Nephron progenitor cell (in vitro differentiated cells): ENCODE measurements at regions not wholly inside any gene's neighbourhood (a gene's known extent, or its start where the extent isn't known, plus 50 kb on each side); places are given as distances from the start of the nearest gene placed in this dataset.

Experiments
- DNase-seq: peaks from one replicate; pipeline ENCODE4 v3.0.0; 2021
- H3K27ac Mint-ChIP-seq: 2 replicates; pipeline ENCODE4 v1.8.0; 2021; ENCODE audit warnings: mild to moderate bottlenecking, moderate library complexity, mixed read lengths
- H3K27me3 Mint-ChIP-seq: 2 replicates; pipeline ENCODE4 v1.8.0; 2021; ENCODE audit warnings: mild to moderate bottlenecking, low read depth, mixed read lengths; ENCODE audit not compliant: poor library complexity
- H3K36me3 Mint-ChIP-seq: 2 replicates; pipeline ENCODE4 v1.8.0; 2021; ENCODE audit warnings: low read depth, mixed read lengths
- H3K4me1 Mint-ChIP-seq: 2 replicates; pipeline ENCODE4 v1.8.0; 2021; ENCODE audit warnings: mixed read lengths
- H3K4me3 Mint-ChIP-seq: 2 replicates; pipeline ENCODE4 v1.8.0; 2021; ENCODE audit warnings: mild to moderate bottlenecking, moderate library complexity, mixed read lengths
- H3K9me3 Mint-ChIP-seq: 2 replicates; pipeline ENCODE4 v1.8.0; 2021; ENCODE audit warnings: mild to moderate bottlenecking, moderate library complexity, mixed read lengths
- CTCF ChIP-seq: fragments of 200-600 bp; sonication (generic); IDR thresholded peaks from 2 replicates; pipeline ENCODE4 v1.5.0; 2021; ENCODE audit warnings: antibody characterized with exemption

DNA sequence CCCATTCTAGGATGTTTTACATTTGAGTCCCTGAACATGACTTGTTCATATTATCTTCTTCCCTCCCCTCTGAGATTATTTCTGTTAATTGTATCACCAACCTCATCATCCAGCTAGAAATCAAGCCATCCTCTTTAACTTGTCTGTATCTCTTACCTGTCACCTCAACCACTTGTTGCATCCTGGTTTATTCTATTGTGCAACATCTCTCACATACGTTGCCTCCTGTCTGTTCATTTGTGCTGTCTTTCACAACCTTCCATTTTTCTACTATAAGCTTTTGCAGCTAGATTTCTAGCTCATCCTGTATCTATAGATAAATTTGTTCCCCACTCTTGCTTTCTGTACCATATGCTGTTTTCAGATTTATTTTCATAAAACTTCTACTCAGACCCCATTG lies 183.7 kb downstream of the MCHR2 start:
- no peaks in the 10 kb centered on the region for H3K9me3 Mint-ChIP-seq
- peaks cover 26% of the 10 kb centered on the region for H3K27me3 Mint-ChIP-seq
- H3K4me3 Mint-ChIP-seq, result no peak overlapping the region
- no peaks in the 10 kb centered on the region for H3K4me1 Mint-ChIP-seq
- no peak for DNase-seq
- no peak for TF ChIP-seq CTCF
- H3K36me3 Mint-ChIP-seq, result no peaks in the 10 kb centered on the region
- H3K27ac Mint-ChIP-seq, result no peak overlapping the region

DNA sequence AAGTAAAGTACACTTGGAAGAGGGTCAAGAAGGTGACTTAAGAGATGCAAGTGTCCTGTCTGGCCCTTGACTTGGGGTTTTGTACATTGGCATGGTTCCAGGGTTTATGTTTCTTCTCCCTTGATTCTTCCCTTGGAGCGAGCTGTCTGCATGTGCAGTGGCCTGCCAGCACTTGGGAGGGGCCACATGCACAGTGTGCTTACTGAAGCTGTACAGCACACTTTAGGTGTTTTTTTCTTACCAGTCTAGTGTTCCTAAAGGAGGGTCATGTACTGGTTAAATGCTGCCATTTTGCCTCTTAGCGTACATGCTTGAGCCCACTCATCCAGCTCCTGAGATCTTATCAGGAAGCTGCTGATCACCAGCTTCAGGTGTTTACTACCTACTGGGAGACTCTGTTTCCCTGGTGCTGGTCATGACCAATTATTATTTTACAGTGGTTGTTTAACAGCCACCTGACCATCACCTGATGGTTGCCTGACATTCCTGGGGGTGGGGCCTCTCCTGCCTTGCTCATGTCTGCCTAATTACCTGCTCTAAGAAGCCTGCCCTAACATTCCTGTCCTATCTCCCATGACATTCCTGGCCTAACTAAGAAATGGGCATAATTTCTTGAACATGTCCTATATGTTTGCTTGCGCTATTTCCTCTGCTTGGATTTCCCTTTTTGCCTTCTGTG lies 182.9 kb downstream of the MCHR2 start:
- Mint-ChIP-seq H3K4me1 (no peaks in the 10 kb centered on the region), H3K27ac (no peak overlapping the region), H3K9me3 (no peaks in the 10 kb centered on the region), H3K4me3 (no peak overlapping the region), H3K36me3 (no peaks in the 10 kb centered on the region), H3K27me3 (peaks cover 20% of the 10 kb centered on the region)
- no peak for DNase-seq
- TF ChIP-seq CTCF, result no peak

- DNase-seq, result no peak
- H3K9me3 Mint-ChIP-seq, result peaks cover 5% of the 10 kb centered on the region
- TF ChIP-seq CTCF, result no peak
- no peak overlapping the region for H3K27ac Mint-ChIP-seq
- H3K4me1 Mint-ChIP-seq, result no peaks in the 10 kb centered on the region
- no peaks in the 10 kb centered on the region for H3K36me3 Mint-ChIP-seq
- no peak overlapping the region for H3K4me3 Mint-ChIP-seq
- peaks cover 22% of the 10 kb centered on the region for H3K27me3 Mint-ChIP-seq
These were observed 182.4 kb downstream of the MCHR2 start for GRCh38 chr6:99811636-99812035.

- peaks cover 5% of the 10 kb centered on the region for H3K9me3 Mint-ChIP-seq
- H3K4me3 Mint-ChIP-seq, result no peak overlapping the region
- no peak for DNase-seq
- TF ChIP-seq CTCF, result no peak
- no peaks in the 10 kb centered on the region for H3K36me3 Mint-ChIP-seq
- no peaks in the 10 kb centered on the region for H3K4me1 Mint-ChIP-seq
- H3K27me3 Mint-ChIP-seq, result peaks cover 13% of the 10 kb centered on the region
- no peak overlapping the region for H3K27ac Mint-ChIP-seq
These were observed 180.5 kb downstream of the MCHR2 start for GRCh38 chr6:99813565-99813964.

GRCh38 chr6:99814230-99814928 lies 179.6 kb downstream of the MCHR2 start:
- H3K9me3 Mint-ChIP-seq, result peaks cover 5% of the 10 kb centered on the region
- peaks cover 13% of the 10 kb centered on the region for H3K27me3 Mint-ChIP-seq
- DNase-seq, result no peak
- no peak for TF ChIP-seq CTCF
- no peak overlapping the region for H3K4me3 Mint-ChIP-seq
- no peaks in the 10 kb centered on the region for H3K4me1 Mint-ChIP-seq
- H3K36me3 Mint-ChIP-seq, result no peaks in the 10 kb centered on the region
- H3K27ac Mint-ChIP-seq, result no peak overlapping the region

DNA sequence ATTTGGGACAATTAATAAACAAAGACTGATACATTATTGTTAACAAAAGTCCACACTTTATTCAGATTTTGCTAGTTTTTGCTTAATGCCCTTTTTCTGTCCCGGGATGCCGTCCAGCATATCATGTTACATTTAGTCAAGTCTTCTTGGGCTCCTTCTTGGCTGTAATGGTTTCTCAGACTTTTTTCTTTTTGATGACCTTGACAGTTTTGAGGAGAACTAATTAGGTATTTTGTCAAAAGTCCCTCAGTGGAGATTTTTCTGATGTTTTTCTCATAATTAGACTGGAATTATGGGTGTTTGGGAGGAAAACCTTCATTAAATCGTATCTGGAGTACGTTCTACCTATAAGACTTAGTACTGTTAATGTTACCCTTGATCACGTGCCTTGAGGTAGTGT lies 177.2 kb downstream of the MCHR2 start:
- Mint-ChIP-seq H3K36me3 (no peaks in the 10 kb centered on the region), H3K27me3 (peaks cover 3% of the 10 kb centered on the region)

More for the DNA sequence above, 177.2 kb downstream of the MCHR2 start:
- no peak for TF ChIP-seq CTCF
- Mint-ChIP-seq H3K4me3 (no peak overlapping the region), H3K4me1 (peaks cover 8% of the 10 kb centered on the region), H3K9me3 (peaks cover 5% of the 10 kb centered on the region), H3K27ac (no peak overlapping the region)
- DNase-seq, result no peak
